Islet of Langerhans (tissue), 1 donor: ENCODE measurements at regions not wholly inside any gene's neighbourhood (a gene's known extent, or its start where the extent isn't known, plus 50 kb on each side); places are given as distances from the start of the nearest gene placed in this dataset.
A peak's percentile ranks its signal among the peaks of the same experiment; 100 is the strongest.
"Not testable (repeated sequence)": the region's sequence is repeated elsewhere in the genome, so short reads cannot be mapped to it uniquely, and the experiment has no call there.

ENCODE experiments used
- FAIRE-seq: peaks from one replicate; lab custom pipeline; 2011; peaks lifted over from hg19 to GRCh38; lab: Jason Lieb, UNC

DNA sequence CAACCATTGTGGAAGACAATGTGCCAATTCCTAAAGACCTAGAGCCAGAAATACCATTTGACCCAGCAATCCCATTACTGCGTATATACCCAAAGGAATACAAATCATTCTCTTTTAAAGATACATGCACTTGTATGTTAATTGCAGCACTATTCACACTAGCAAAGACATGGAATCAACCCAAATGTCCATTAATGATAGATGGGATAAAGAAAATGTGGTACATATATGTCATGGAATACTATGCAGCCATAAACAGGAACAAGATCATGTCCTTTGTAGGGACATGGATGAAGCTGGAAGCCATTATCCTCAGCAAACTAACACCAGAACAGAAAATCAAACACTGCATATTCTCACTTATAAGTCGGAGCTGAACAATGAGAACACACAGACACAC, 472.5 kb upstream of the SOX9 start:
- not testable (repeated sequence) for FAIRE-seq

DNA sequence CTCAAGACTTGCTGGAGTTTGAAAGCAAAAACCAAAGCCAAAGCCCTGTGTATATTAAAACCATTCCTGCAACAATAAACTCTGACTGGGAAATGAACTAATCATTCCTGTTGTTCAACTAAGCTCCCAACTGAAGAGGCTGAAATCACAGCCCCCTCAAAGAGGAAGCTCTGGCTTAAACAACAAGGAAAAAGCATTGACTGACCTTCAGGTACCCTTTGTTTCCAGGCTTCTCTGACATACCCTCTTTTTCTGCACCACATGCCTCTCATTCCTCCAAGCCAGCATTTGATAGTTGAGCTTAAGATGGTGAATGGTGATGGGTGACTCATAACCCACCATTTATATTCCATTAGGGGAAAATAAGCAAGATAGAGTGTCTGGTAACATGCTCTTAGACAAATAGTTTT, 470.9 kb upstream of the SOX9 start:
- no peak for FAIRE-seq

DNA sequence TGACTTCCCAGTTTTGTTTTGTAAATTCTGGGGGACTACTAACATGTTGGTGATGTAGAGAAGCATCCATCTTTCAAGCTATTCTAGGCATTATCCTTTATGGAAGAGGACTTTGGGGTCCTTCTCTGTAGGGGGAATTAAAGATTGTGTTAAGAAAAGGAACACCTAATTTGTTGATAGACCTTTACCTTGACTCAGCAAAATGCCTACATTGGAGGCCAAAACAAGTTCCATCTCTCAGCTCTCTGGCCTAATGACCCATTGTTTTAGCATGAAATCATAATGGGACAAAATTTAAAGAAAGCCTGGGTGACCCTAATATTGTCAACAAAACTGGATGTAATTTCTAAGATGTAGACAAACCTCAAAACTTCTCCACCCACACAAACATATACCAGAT, 465.3 kb upstream of the SOX9 start:
- no peak for FAIRE-seq

DNA sequence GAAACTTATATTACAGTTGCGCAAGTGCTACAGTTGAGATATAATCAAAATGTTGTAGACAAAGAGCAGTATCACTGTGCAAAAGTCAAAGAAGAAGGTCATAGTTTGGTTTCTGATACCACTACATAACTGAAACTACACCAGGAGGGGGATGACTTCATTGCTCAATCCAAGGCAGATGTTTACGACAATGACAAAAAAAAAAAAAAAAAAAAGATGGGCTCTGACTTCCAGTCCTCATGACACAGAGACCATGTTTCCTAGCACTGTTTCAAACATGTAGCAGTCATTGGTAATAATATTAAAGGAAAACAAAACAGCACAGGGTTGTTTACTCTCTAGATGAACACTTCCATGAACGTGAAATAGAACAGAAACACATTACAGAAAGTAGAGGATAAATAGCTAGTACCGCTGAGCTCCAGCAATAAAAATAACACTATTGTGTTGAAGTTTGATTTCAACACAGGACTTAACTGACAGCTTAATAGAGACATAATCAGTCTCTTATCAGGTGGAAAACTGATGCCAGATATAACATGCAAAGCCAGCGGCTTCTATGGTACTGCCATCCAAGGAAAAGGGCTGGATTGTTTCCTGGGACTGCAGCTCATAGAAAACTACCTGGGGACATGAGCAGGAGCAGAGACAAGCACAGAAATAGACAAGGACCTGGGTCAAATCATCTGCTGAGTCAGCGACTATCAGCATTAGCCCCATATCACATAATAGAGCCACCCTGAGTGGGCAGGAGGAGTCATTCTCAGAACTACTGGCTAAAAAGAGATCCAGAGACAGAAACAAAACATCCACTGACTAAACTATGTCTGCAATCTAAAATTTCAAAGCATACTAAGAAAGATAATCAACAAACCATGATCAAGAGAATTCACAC, 463.6 kb upstream of the SOX9 start:
- no peak for FAIRE-seq

DNA sequence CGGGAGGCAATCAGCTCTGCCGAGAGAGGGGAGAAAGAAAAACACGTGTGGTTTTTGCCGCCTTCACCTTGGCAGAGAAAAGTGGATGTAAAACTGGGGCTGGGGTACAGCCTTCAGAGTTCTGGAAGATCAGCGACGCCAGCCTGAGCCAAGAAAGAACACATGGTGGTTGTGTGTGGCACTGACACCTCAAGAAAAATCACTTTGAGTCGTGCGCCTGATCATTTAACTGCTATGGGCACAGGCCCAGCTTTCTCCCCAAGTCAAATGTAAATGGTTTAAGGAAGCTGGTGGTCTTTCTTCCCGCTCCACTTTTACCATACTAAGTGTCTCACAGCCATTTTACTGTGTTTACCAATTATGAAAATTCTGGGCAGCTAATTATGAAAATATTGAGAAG, 461.8 kb upstream of the SOX9 start:
- no peak for FAIRE-seq

DNA sequence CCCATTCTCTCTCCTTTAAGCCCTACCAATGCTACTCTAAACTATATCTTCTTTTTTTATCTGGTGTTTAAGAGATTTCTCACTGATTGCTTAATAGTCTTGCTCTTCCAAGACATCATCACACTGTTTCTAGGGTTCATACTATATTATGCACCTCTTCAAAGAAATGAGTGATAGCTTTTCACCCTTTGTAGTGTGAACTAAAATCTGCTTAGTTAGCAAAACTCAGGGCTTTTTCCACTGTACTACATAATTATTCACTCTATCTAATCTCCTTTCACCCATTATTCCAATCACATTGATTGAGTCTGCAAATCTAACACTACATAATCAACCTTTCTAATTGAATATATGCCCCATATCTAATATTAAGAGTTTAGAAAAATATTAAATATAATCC, 456.0 kb upstream of the SOX9 start:
- FAIRE-seq = no peak

DNA sequence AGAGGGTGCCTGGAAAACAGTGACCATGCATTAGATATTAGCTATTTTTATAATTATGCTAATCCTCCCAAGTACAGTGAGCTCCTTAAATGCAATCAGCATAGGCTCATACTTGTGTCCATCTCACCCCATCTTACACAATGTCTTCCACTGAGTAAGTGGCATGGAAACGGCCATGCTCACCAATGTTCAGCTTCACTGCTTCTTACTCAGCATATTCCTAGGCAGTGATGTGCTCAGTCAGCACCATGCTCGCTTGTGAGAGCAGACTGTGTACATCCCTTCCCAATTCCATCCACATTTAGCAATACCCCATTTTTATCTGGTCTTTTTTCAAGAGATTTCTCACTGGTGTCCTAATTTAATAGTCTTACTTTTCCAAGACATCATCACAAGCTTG, 454.8 kb upstream of the SOX9 start:
- FAIRE-seq = no peak

DNA sequence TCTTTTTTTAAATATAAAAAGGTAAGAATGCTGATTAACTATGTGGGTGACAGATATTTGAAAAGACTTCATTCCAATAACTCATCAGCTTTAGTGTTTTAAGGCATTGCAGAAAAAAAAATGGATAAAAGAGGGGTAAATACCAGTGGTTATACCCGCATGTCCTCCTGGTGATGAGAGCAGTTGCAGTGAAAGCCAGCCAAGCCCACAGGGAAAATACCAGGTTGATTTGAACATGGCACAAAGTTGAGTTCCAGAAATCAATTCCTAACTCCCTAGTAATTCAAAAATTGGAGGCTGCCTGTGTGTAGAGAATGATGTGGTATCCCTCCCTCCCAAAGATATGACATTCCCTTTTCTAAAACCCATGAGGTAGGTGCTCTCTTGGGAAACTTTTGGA, 453.2 kb upstream of the SOX9 start:
- no peak for FAIRE-seq

DNA sequence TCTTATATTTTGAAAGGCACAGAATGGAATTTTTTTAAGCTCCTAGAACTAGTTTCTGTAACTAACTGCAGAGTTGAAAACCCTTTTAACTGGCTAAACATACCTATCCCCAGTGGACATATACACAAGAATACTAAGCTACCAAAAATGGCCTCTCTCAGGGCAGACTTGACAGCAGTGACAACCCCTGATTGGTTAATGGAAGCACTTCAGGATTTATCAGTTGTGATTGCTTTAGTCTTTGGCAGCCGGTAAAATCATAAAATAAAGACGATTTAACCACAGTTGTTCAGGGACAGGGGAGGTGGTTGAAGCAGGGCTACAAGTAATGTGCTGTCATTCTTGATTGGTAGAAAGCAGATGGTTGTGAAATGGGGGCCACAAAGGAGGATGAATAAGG, 452.0 kb upstream of the SOX9 start:
- no peak for FAIRE-seq

DNA sequence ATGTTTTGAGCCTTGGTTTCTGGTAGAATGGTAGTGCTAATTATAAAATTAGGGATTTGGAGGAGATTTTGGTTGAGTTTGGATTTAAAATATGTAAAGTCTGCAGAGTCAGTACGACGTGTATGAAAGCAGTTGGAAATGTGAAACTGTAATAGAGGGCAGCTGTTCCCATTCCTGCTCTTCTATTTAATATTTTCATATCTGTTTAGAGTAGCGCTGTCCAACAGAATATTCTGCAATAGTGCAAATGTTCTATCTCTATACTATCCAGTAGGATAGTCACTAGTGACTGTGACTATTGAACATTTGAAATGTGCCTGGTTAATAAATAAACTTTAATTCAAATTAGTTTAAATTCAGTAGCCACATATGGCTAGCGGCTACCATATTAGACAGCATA, 443.4 kb upstream of the SOX9 start:
- FAIRE-seq = no peak

DNA sequence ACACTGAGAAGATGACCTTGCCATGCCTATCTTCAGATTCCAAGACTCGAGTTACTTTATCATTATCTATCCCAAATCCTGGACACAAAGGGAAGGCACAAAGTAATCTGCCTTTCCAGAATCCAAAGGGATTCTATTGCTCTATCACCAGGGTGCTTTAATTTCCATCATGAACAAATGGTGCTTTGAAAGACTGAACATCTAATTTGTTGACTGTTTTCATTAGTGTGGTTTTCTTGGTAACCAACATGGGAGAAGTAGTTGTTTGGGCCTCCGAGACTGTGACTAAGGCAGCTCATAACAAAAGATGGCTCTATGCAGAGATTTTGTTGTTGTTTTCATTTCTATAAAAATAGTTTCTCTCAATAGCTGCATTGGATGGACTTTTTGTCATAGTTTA, 441.0 kb upstream of the SOX9 start:
- no peak for FAIRE-seq

DNA sequence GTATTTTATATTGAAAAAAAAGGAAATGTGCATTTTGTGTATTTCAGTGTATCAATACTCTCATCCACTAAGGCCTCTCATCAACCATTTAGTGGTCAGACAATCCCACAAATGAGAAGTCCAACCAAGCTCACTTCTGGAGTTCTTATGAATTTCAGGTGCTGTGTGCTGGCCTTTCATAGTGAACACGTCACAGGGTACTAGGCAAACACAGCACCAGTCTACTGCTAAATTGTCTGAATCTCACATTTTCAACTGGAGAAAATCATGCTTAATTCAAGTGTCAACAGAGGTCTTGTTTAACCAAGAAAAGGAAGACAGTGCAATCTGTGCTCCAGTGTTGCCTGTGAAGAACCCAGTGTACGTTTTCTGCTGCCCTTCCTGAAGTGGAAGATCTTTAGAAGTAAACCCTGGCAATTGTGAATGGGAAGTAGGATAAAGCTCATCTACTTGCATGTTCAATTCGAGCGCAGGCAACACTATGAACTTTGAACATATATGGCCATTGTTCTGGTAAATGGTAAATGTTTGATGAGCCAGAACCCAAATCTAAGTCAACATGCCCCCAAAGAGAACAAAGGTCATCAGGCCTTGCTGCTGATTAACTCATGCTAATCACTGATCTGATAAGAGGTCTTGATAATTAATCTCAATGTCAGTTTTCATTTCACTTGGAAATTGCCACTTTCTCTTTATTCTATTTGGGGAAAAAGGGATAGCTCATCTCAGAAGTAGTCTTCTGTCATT, 439.2 kb upstream of the SOX9 start:
- no peak for FAIRE-seq

DNA sequence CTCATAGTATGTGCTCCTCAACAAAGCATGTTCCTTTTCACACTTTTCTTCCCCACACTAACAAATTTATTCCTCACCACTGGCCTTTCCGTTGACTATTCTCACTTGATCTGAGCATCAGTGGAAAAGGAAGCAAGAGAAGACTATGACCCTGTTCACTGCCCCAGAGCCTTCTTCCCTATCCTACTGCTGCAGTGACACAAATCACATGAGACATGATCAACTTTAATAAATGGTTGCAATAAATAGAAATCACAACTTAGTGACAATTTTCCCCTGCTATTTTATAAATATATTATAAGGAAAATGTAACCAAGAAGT, 438.7 kb upstream of the SOX9 start:
- FAIRE-seq = no peak

DNA sequence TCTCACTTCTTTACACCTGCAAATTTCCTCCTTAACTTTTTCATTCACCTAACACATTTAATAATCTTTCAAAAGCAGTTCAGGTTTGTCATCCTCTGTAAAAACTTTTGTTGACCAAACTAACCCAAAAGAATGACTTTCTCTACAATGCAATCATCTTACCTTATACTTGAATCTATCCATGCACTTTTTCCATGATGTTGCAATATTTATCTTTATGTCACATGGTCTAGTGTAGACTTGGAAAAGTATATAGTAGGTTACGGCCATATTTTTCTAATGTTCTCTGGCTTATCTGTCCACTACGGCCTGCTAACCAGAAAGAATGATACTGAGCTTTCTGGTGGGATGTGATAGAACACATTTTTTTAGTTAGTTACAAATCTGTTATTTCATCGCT, 431.0 kb upstream of the SOX9 start:
- no peak for FAIRE-seq

DNA sequence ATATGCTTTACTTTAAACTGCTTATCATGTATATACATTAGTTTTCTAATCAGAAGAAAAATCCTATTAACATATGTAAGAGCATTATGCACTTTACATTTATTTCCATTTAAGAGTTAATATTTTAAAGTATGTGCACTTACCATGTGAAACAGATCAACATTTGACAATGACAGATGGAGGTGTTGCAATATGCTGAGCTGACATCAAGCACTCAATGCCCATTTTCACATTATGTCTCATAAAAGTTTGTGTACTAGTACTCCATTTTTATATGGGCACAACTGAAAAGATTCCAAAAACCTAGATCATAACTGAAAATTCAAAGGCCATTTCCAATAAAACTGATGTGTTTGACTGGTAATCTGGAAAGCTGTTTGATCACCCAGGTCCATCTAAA, 420.9 kb upstream of the SOX9 start:
- FAIRE-seq = no peak

DNA sequence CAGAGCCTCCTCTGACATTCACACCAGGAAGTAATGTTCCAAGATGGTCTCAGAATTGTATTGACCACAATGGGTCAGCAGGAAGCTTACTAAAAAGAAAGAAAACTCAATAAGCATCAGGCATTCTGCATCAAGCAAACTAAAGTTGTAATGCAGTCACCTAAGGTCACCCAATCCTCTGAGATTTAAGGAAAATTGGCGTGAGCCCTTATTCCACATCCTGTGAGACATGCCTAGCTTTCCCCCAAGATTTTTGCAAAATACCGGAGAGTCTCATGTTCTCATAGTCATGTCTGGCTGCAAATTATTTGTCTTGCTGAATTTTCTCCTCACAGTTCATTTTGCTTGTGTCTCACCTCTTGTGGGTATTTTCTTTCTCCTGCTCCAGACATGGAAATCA, 417.1 kb upstream of the SOX9 start:
- FAIRE-seq = no peak

DNA sequence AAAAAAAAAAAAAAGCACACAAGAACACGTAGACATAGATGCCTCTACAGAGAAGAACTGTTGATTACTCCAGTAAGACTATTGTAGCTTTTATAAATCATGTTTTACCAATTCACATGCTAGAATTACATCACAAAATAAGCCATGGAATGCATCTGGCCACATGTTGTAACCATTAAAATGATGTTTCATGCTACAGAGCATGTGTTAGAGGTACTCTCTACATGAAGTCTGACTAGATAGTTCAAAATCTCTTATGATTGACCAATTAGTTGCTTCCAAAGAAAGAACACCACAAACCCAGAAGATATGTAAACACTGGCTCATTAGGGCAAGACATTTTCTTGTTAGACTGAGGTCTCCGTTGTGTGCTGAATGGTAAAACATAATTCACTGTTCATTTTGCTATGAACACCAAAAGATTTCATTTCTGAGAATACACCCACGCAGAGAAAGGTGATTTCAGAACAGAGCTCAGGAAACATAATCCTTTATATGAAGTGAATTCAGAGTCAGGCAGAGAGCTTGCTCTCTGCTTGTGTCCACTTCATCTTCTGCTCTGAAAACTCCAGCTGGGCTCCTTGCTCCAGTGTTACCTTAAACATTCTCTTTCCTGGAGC, 411.4 kb upstream of the SOX9 start:
- no peak for FAIRE-seq

DNA sequence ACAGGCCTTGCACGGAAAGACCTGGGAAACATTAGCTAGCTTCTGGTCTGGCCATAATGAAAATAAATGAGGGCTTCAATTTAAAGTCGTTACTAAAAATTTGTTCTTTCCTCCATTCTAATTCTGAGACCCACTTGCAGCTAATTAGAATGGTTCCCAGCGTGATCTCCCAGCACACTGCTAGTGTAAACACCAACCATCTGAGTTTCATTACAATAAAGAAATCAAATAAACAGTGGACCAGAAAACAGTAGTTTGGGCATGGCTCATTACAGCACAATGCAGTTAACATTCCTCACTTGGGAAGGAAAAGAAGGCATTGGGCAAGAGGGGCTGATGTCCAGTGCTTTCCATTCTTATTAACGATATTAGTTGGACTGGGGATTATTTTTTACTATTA, 410.9 kb upstream of the SOX9 start:
- FAIRE-seq = no peak

DNA sequence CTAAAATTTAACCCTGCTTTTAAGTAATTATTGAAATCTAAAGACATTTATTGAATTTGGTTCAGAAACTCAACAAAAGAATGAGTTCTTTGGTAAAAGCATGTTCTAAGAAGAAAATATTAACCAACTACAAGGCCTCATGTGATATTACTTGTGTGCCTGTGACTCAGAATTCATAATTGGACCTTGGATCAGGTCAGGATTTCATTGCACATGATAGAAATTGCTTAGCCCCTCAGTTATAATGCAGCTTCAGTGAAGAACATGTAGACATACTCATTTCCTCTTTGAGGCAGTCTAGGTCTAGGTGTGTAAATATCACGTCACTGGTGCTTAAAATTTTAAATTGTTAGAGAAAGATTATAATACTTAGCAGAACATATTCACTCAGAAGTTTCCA, 410.0 kb upstream of the SOX9 start:
- no peak for FAIRE-seq

DNA sequence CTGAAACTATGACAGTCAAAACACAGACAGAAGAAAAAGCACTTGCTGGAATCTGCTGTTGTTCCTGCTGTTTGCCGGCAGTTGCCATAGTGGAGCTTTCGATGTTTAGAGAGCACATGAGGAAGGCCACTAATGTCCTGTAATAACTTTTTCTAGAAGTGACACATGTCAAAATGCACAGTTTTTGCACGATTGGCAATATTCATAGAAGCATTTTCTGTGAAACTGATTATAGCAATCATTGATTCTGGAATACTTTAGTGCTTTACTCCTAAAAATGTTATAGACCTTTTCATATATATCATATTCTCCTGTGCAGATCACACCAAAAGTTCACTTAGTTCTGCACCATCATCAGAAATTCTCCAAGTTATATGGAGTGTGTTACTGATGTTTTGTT, 407.0 kb upstream of the SOX9 start:
- no peak for FAIRE-seq

DNA sequence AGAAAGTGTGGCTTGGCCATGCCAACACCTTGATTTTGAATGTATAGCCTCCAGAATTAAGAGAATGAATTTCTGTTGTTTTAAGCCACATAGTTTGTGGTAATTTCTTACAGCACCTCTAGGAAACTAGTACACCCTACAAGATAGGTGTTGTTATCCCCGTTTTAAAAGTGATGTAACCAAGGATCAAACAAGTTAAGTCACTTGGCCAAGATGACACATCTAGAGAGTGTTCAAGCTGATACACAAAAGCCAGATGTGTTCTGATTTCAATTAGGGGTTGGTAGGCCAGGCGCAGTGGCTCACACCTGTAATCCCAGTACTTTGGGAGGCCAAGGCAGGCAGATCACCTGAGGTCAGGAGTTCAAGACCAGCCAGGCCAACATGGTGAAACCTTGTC, 396.5 kb upstream of the SOX9 start:
- FAIRE-seq = no peak

DNA sequence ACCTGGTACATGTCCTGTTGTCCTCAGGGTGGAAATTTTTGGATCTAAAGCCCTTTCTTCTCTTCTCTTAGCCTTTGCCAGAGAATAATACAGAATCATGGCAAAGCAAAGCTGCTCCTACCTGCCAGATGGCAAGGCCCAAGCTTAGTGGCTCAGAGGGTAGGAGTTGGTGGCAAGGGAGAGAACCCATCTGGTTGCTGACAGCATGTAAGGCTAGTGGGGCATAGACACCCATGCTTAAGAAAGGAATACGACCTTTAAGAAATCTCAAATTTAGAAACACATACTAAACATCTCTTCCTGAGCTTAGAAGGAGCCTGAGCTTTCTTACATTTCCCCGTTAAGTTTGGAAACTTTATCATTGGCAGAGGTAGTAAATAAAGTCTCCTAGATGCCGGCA, 395.0 kb upstream of the SOX9 start:
- FAIRE-seq = no peak

DNA sequence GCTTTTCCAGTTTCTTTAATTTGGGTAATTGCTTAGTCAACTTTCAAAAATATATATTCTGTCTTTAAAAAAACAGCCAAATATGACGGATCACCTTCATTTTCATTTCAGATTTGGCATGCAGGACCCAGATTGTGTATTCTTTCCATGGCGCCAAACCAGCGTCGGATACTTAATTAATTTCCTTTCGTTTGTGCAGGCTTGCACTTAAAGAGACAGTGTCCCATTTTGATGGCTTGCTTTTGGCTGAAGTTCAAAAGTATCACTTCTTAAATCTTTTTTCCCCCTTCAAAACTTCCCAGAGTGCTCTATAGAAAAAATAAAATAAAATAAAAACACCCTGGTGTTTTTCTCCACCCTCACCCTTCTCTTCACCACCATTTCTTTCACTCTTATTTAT, 394.5 kb upstream of the SOX9 start:
- FAIRE-seq = peak; percentile 75

DNA sequence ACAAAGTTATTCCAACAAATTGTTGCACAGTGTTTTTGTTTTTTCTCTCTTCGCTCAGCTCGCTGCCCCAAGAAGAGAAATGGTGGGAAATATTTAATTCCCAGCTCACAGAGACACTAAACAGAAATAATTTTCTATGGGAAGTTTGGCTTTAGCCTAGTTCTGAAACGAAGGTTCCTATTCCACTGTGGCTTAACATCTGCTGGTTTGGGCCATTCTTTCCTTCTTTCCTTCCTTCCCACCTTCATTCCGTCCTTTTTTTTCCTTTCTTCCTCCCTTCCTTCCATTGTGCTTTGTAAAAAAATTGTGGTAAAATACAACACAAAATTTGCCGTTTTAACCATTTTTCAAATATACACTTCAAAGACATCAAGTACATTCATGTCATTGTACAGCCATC, 393.5 kb upstream of the SOX9 start:
- FAIRE-seq = no peak
